ENCODE measurements at regions not wholly inside any gene's neighbourhood (a gene's known extent, or its start where the extent isn't known, plus 50 kb on each side); places are given as distances from the start of the nearest gene placed in this dataset.
A peak's percentile ranks its signal among the peaks of the same experiment; 100 is the strongest.

DNA sequence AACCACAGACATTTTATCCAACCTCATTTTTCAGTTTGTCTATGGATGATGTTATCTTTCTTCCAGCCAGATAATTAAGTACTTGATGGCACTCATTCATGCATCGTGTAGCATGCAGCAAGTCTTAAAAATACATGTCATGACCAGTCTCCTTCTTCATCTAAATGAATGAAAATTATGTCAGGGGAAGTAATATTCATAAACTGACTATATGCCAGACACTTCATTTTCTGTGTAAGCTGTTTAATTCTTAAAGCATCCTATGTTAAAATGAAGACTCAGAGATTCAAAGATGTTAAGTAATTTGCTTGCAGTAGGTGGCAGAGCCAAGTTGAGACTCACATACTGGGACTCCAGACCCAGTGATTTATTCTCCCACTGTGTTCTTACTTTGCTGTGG, 181.7 kb upstream of the CD180 start:
- no peak overlapping the region for H3K4me3 ChIP-seq (ENCODE audit: low read length)
- no peaks in the 10 kb centered on the region for H3K4me1 ChIP-seq (ENCODE audit: insufficient read depth, low read length)
- H3K9me3 ChIP-seq (ENCODE audit: control insufficient read depth in 1 of 2, insufficient read depth in 1 of 2, low read length in 2 of 2), result no peaks in the 10 kb centered on the region
- DNase-seq (no peak), ATAC-seq (ENCODE audit: poor library complexity) (no peak)
- H3K27ac ChIP-seq (ENCODE audit: low read depth in 1 of 2, low read length in 2 of 2), result no peak overlapping the region
- no peaks in the 10 kb centered on the region for H3K4me1 Mint-ChIP-seq (ENCODE audit: low read depth)
- H3K27me3 ChIP-seq (ENCODE audit: control insufficient read depth in 1 of 2, insufficient read depth in 2 of 2, low read length in 2 of 2), result no peaks in the 10 kb centered on the region
- H3K4me3 Mint-ChIP-seq, result no peak overlapping the region
- no peaks in the 10 kb centered on the region for H3K36me3 Mint-ChIP-seq (ENCODE audit: low read depth)
- no peaks in the 10 kb centered on the region for H3K36me3 ChIP-seq (ENCODE audit: insufficient read depth, low read length)
- no peaks in the 10 kb centered on the region for H3K27me3 Mint-ChIP-seq
- intact Hi-C loops (cut with DNase I, micrococcal nuclease), result no loop called here
- H3K27ac Mint-ChIP-seq, result no peak overlapping the region
- TF ChIP-seq, protein P1, sequence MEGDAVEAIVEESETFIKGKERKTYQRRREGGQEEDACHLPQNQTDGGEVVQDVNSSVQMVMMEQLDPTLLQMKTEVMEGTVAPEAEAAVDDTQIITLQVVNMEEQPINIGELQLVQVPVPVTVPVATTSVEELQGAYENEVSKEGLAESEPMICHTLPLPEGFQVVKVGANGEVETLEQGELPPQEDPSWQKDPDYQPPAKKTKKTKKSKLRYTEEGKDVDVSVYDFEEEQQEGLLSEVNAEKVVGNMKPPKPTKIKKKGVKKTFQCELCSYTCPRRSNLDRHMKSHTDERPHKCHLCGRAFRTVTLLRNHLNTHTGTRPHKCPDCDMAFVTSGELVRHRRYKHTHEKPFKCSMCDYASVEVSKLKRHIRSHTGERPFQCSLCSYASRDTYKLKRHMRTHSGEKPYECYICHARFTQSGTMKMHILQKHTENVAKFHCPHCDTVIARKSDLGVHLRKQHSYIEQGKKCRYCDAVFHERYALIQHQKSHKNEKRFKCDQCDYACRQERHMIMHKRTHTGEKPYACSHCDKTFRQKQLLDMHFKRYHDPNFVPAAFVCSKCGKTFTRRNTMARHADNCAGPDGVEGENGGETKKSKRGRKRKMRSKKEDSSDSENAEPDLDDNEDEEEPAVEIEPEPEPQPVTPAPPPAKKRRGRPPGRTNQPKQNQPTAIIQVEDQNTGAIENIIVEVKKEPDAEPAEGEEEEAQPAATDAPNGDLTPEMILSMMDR (IDR thresholded peaks at IDR 0.05), result no peak
- CTCF ChIA-PET, result no interaction called here
- no peaks in the 10 kb centered on the region for H3K9me3 Mint-ChIP-seq
- POLR2A ChIA-PET, result interaction anchor here (0.7 kb wide), 1 partner anchor 10 kb away, joined by 3 read pairs; no protein-coding TSS in a partner anchor

DNA sequence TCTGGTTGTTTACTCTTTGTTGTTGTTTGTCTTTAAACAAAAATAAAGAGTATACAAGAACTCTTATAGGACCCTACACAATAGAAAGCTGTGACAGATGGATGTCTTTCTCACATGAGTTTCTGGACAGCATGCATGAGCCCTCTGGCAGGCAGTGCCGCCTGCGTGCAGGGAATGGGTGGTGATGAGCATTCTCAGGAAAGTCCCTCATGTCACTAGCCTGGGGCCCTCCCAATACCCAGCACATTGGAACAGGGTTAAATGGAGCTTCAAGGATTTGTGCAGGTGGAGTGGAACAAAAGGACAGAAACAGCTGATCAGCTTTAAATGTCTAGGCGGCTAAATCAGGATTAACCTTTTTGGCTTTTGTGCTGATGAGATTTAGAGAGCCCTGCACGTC, 181.0 kb upstream of the CD180 start:
- H3K27me3 Mint-ChIP-seq, result no peaks in the 10 kb centered on the region
- ChIA-PET POLR2A (interaction anchor here (0.7 kb wide), 1 partner anchor 10 kb away, joined by 3 read pairs; no protein-coding TSS in a partner anchor), CTCF (no interaction called here)
- DNase-seq (no peak), ATAC-seq (ENCODE audit: poor library complexity) (no peak)
- no peaks in the 10 kb centered on the region for H3K4me1 ChIP-seq (ENCODE audit: insufficient read depth, low read length)
- no peaks in the 10 kb centered on the region for H3K36me3 ChIP-seq (ENCODE audit: insufficient read depth, low read length)
- no peaks in the 10 kb centered on the region for H3K9me3 Mint-ChIP-seq
- H3K36me3 Mint-ChIP-seq (ENCODE audit: low read depth), result no peaks in the 10 kb centered on the region
- no peak overlapping the region for H3K4me3 ChIP-seq (ENCODE audit: low read length)
- intact Hi-C loops (cut with DNase I, micrococcal nuclease), result no loop called here
- TF ChIP-seq, protein P1 (IDR thresholded peaks at IDR 0.05), result no peak
- H3K27ac Mint-ChIP-seq, result no peak overlapping the region
- no peaks in the 10 kb centered on the region for H3K27me3 ChIP-seq (ENCODE audit: control insufficient read depth in 1 of 2, insufficient read depth in 2 of 2, low read length in 2 of 2)
- no peak overlapping the region for H3K4me3 Mint-ChIP-seq
- H3K27ac ChIP-seq (ENCODE audit: low read depth in 1 of 2, low read length in 2 of 2), result no peak overlapping the region
- no peaks in the 10 kb centered on the region for H3K9me3 ChIP-seq (ENCODE audit: control insufficient read depth in 1 of 2, insufficient read depth in 1 of 2, low read length in 2 of 2)
- H3K4me1 Mint-ChIP-seq (ENCODE audit: low read depth), result no peaks in the 10 kb centered on the region

DNA sequence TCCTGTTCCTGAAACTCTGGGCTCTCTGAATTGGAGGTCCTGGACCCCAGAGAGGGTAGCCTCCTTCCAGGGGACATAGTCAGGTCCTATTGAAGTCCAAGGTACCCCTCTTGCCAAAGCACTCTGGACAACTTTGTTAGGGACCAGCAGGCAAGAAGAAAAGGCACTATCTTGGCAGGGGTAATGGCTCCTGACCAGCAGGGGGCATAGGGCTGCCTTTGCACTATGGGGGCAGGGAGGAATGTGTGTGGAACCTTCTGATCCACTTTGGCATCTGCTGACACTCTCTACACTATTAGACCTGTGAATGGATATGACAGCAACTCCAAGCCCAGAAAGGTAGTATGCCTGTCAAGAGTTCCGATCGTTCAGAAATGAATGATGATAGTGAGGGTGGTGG, 179.0 kb upstream of the CD180 start:
- intact Hi-C loops (cut with DNase I, micrococcal nuclease), result no loop called here
- TF ChIP-seq, protein P1 (IDR thresholded peaks at IDR 0.05), result no peak
- Mint-ChIP-seq H3K36me3 (ENCODE audit: low read depth) (no peaks in the 10 kb centered on the region), H3K4me3 (no peak overlapping the region), H3K4me1 (ENCODE audit: low read depth) (no peaks in the 10 kb centered on the region), H3K27me3 (no peaks in the 10 kb centered on the region), H3K27ac (no peak overlapping the region), H3K9me3 (no peaks in the 10 kb centered on the region)
- no peak for ATAC-seq (ENCODE audit: poor library complexity)
- Histone ChIP-seq H3K36me3 (ENCODE audit: insufficient read depth, low read length) (no peaks in the 10 kb centered on the region), H3K4me3 (ENCODE audit: low read length) (no peak overlapping the region), H3K27ac (ENCODE audit: low read depth in 1 of 2, low read length in 2 of 2) (no peak overlapping the region), H3K4me1 (ENCODE audit: insufficient read depth, low read length) (no peaks in the 10 kb centered on the region), H3K27me3 (ENCODE audit: control insufficient read depth in 1 of 2, insufficient read depth in 2 of 2, low read length in 2 of 2) (no peaks in the 10 kb centered on the region), H3K9me3 (ENCODE audit: control insufficient read depth in 1 of 2, insufficient read depth in 1 of 2, low read length in 2 of 2) (no peaks in the 10 kb centered on the region)
- DNase-seq, result peak in 2 of 14 experiments; percentile 4 to 10
- ChIA-PET CTCF (no interaction called here), POLR2A (no interaction called here)

All from CD4-positive, alpha-beta T cell (primary cell).